CD4-positive, alpha-beta T cell (primary cell): ENCODE measurements at regions not wholly inside any gene's neighbourhood (a gene's known extent, or its start where the extent isn't known, plus 50 kb on each side); places are given as distances from the start of the nearest gene placed in this dataset.

Experiments used
- ATAC-seq: fragments of 200-7000 bp; cut with Tn5 transposase; one replicate; pipeline ENCODE4 v1.10.0; 2022; ENCODE audit warnings: mild to moderate bottlenecking; ENCODE audit not compliant: poor library complexity
- CTCF ChIA-PET: fragments of 350-600 bp; sonication (Branson Sonifier 250); formaldehyde crosslinking; loops from one replicate; lab custom pipeline; 2021; ENCODE audit warnings: antibody characterized with exemption, inconsistent platforms; lab: Charles Lee
- POLR2A ChIA-PET: fragments of 350-600 bp; sonication (Branson Sonifier 250); formaldehyde crosslinking; loops from one replicate; lab custom pipeline; 2021; ENCODE audit warnings: antibody characterized with exemption, inconsistent platforms; lab: Charles Lee
- DNase-seq, 14 experiments: peaks; one replicate each; pipeline ENCODE4 v3.0.0-alpha.2; 2013 to 2020; ENCODE audit warnings: mixed read lengths in 2 of 14
- H3K27ac ChIP-seq, 2 donors: one replicate each; pipeline versions ENCODE4 v1.5.1 to v1.7.0; 2013; ENCODE audit warnings: low read length in 2 of 2, low read depth in 1 of 2, mild to moderate bottlenecking in 1 of 2
- H3K27me3 ChIP-seq, 2 experiments: 1 replicate in 1 of 2; 2 replicates in 1 of 2; pipeline versions ENCODE4 v1.6.1 to v1.7.0; 2013; ENCODE audit warnings: low read length in 2 of 2, control low read depth in 1 of 2, mild to moderate bottlenecking in 1 of 2, moderate library complexity in 1 of 2; ENCODE audit not compliant: insufficient read depth in 2 of 2, control insufficient read depth in 1 of 2
- H3K36me3 ChIP-seq: one replicate; pipeline ENCODE4 v1.6.1; 2013; ENCODE audit warnings: low read length, control low read depth; ENCODE audit not compliant: insufficient read depth
- H3K4me1 ChIP-seq: one replicate; pipeline ENCODE4 v1.6.1; 2013; ENCODE audit warnings: low read length, control low read depth; ENCODE audit not compliant: insufficient read depth
- H3K4me3 ChIP-seq: one replicate; pipeline ENCODE4 v1.5.1; 2013; ENCODE audit warnings: mild to moderate bottlenecking, low read length, moderate library complexity
- H3K9me3 ChIP-seq, 2 experiments: 1 replicate in 1 of 2; 2 replicates in 1 of 2; pipeline versions ENCODE4 v1.6.1 to v1.7.0; 2013; ENCODE audit warnings: low read length in 2 of 2, mild to moderate bottlenecking in 2 of 2, control low read depth in 1 of 2, moderate library complexity in 1 of 2; ENCODE audit not compliant: control insufficient read depth in 1 of 2, insufficient read depth in 1 of 2
- H3K27ac Mint-ChIP-seq: one replicate; pipeline ENCODE4 v1.8.0; 2020; ENCODE audit warnings: mixed read lengths
- H3K27me3 Mint-ChIP-seq: one replicate; pipeline ENCODE4 v1.8.0; 2021; ENCODE audit warnings: mixed read lengths
- H3K36me3 Mint-ChIP-seq: one replicate; pipeline ENCODE4 v1.8.0; 2021; ENCODE audit warnings: low read depth, mixed read lengths
- H3K4me1 Mint-ChIP-seq: one replicate; pipeline ENCODE4 v1.8.0; 2021; ENCODE audit warnings: low read depth, mixed read lengths
- H3K4me3 Mint-ChIP-seq: one replicate; pipeline ENCODE4 v1.8.0; 2020; ENCODE audit warnings: mild to moderate bottlenecking, mixed read lengths
- H3K9me3 Mint-ChIP-seq: one replicate; pipeline ENCODE4 v1.8.0; 2020; ENCODE audit warnings: mixed read lengths
- CTCF ChIP-seq: fragments of 200-600 bp; IDR thresholded peaks from one replicate; pipeline ENCODE4 v1.8.0; 2022; ENCODE audit warnings: antibody characterized with exemption, mild to moderate bottlenecking
- intact Hi-C, 2 experiments: fragments of 100-400 bp; cut with DNase I in 1 of 2; cut with micrococcal nuclease in 1 of 2; formaldehyde crosslinking; loops; one replicate each; pipeline versions ENCODE4 v1.15.1 to v1.9.0; 2023 to 2025; cut with DNase I, micrococcal nuclease

- H3K4me3 Mint-ChIP-seq, result no peak overlapping the region
- H3K4me1 Mint-ChIP-seq, result no peaks in the 10 kb centered on the region
- H3K4me3 ChIP-seq, result no peak overlapping the region
- H3K9me3 Mint-ChIP-seq, result no peaks in the 10 kb centered on the region
- no peak overlapping the region for H3K27ac Mint-ChIP-seq
- no peaks in the 10 kb centered on the region for H3K27me3 ChIP-seq
- ChIA-PET POLR2A (no interaction called here), CTCF (no interaction called here)
- TF ChIP-seq CTCF, result no peak
- ATAC-seq (no peak), DNase-seq (no peak)
- no peaks in the 10 kb centered on the region for H3K36me3 ChIP-seq
- no peaks in the 10 kb centered on the region for H3K4me1 ChIP-seq
- intact Hi-C loops, result no loop called here
- no peak overlapping the region for H3K27ac ChIP-seq
- H3K27me3 Mint-ChIP-seq, result no peaks in the 10 kb centered on the region
- H3K9me3 ChIP-seq, result no peaks in the 10 kb centered on the region
- no peaks in the 10 kb centered on the region for H3K36me3 Mint-ChIP-seq
Observed at GRCh38 chrX:95629737-95630136, 1054.9 kb upstream of the DIAPH2 start.

- Mint-ChIP-seq H3K27me3 (no peaks in the 10 kb centered on the region), H3K36me3 (no peaks in the 10 kb centered on the region), H3K9me3 (no peaks in the 10 kb centered on the region), H3K27ac (no peak overlapping the region), H3K4me3 (no peak overlapping the region), H3K4me1 (no peaks in the 10 kb centered on the region)
- ChIA-PET POLR2A (no interaction called here), CTCF (no interaction called here)
- ATAC-seq, result no peak
- no peaks in the 10 kb centered on the region for H3K9me3 ChIP-seq
- no peak overlapping the region for H3K4me3 ChIP-seq
- intact Hi-C loops, result no loop called here
- H3K36me3 ChIP-seq, result no peaks in the 10 kb centered on the region
- DNase-seq, result no peak
- no peak for TF ChIP-seq CTCF
- no peaks in the 10 kb centered on the region for H3K27me3 ChIP-seq
- H3K27ac ChIP-seq, result no peak overlapping the region
- no peaks in the 10 kb centered on the region for H3K4me1 ChIP-seq
Observed at GRCh38 chrX:95640226-95640625, 1044.4 kb upstream of the DIAPH2 start.

- intact Hi-C loops, result no loop called here
- Histone ChIP-seq H3K27ac (no peak overlapping the region), H3K4me3 (no peak overlapping the region), H3K9me3 (no peaks in the 10 kb centered on the region), H3K27me3 (no peaks in the 10 kb centered on the region), H3K4me1 (no peaks in the 10 kb centered on the region), H3K36me3 (no peaks in the 10 kb centered on the region)
- ChIA-PET POLR2A (no interaction called here), CTCF (no interaction called here)
- H3K27me3 Mint-ChIP-seq, result no peaks in the 10 kb centered on the region
- H3K4me3 Mint-ChIP-seq, result no peak overlapping the region
- TF ChIP-seq CTCF, result no peak
- no peaks in the 10 kb centered on the region for H3K4me1 Mint-ChIP-seq
- DNase-seq (no peak), ATAC-seq (no peak)
- H3K9me3 Mint-ChIP-seq, result no peaks in the 10 kb centered on the region
- H3K36me3 Mint-ChIP-seq, result no peaks in the 10 kb centered on the region
- H3K27ac Mint-ChIP-seq, result no peak overlapping the region
Observed at GRCh38 chrX:95645738-95646137, 1038.9 kb upstream of the DIAPH2 start.
